Peyer's patch (tissue), 4 donors: ENCODE measurements at regions not wholly inside any gene's neighbourhood (a gene's known extent, or its start where the extent isn't known, plus 50 kb on each side); places are given as distances from the start of the nearest gene placed in this dataset.

ENCODE experiments used
- CTCF ChIP-seq, 6 experiments: fragments of 450-650 bp in 4 of 6; fragments of 200-600 bp in 2 of 6; sonication (generic) in 1 of 6; IDR thresholded peaks; one replicate each; pipeline ENCODE4 v1.5.1; 2017 to 2019; ENCODE audit warnings: antibody characterized with exemption in 6 of 6, mild to moderate bottlenecking in 3 of 6, moderate library complexity in 1 of 6
- POLR2A ChIP-seq, 2 donors: fragments of 450-650 bp; IDR thresholded peaks; one replicate each; pipeline ENCODE4 v1.5.1; 2017; ENCODE audit warnings: antibody characterized with exemption in 2 of 2, mild to moderate bottlenecking in 2 of 2, moderate library complexity in 2 of 2

DNA sequence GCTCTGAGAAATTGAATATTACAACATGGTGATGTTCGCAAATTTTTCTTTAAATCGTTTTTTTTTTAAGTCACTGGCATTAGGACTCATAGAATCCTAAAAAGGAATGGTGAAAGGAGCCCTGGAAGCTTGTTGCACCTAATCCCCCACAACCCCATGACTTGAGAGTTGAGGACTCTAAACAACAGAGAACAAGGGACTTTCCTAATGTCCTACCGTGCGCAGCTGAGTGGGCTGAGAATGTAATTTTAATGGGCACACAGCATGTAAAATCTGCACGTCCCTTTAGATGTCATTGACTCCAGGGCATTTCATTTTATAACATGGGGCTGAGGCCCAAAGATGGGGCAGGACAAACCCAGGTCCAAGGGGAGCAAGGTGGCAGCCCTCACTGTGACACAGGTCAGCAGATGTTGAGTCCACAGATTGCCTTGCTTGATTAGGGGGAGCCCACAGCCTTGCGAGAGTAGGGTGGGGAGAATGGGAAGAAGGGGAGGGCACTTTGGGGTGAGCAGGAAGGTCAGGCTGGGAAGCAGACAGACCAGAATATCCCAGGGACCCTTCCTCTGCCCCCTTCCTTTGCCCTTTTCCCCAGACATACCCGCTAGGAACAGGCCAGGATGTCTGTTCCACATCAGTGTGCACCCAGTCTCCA lies 208.4 kb upstream of the ZMIZ1 start:
- no peak for TF ChIP-seq CTCF (IDR thresholded peaks at IDR 0.05)
- TF ChIP-seq POLR2A (IDR thresholded peaks at IDR 0.05), result no peak
